ES-I3 (cell line): ENCODE measurements at regions not wholly inside any gene's neighbourhood (a gene's known extent, or its start where the extent isn't known, plus 50 kb on each side); places are given as distances from the start of the nearest gene placed in this dataset.

Experiments used
- H3K36me3 ChIP-seq: 2 replicates; pipeline ENCODE4 v1.6.1; 2013; ENCODE audit warnings: mild to moderate bottlenecking, low read length, control low read depth, moderate library complexity; ENCODE audit not compliant: insufficient read depth
- H3K4me1 ChIP-seq: 2 replicates; pipeline ENCODE4 v1.6.1; 2013; ENCODE audit warnings: mild to moderate bottlenecking, control low read depth, low read length; ENCODE audit not compliant: insufficient read depth
- H3K9ac ChIP-seq: 2 replicates; pipeline ENCODE4 v1.6.1; 2013; ENCODE audit warnings: low read depth, mild to moderate bottlenecking, low read length, moderate library complexity
- H3K9me3 ChIP-seq: 2 replicates; pipeline ENCODE4 v1.6.1; 2013; ENCODE audit warnings: mild to moderate bottlenecking, low read length, moderate library complexity; ENCODE audit not compliant: control insufficient read depth, insufficient read depth

- Histone ChIP-seq H3K9ac (no peak overlapping the region), H3K36me3 (no peaks in the 10 kb centered on the region), H3K9me3 (no peaks in the 10 kb centered on the region), H3K4me1 (no peaks in the 10 kb centered on the region)
These were observed 1794.0 kb downstream of the STIM2 start for GRCh38 chr4:28654618-28655017.

- Histone ChIP-seq H3K36me3 (no peaks in the 10 kb centered on the region), H3K4me1 (no peaks in the 10 kb centered on the region), H3K9me3 (no peaks in the 10 kb centered on the region), H3K9ac (no peak overlapping the region)
These were observed 1804.7 kb downstream of the STIM2 start for GRCh38 chr4:28665306-28665705.

GRCh38 chr4:28675582-28675981, 1814.9 kb downstream of the STIM2 start:
- peaks cover 1% of the 10 kb centered on the region for H3K4me1 ChIP-seq
- H3K36me3 ChIP-seq: no peaks in the 10 kb centered on the region
- no peak overlapping the region for H3K9ac ChIP-seq
- no peaks in the 10 kb centered on the region for H3K9me3 ChIP-seq

- Histone ChIP-seq H3K36me3 (no peaks in the 10 kb centered on the region), H3K9me3 (no peaks in the 10 kb centered on the region), H3K4me1 (peaks cover 15% of the 10 kb centered on the region), H3K9ac (no peak overlapping the region)
These were observed 1817.2 kb downstream of the STIM2 start for GRCh38 chr4:28677808-28678207.

- no peak overlapping the region for H3K9ac ChIP-seq
- no peaks in the 10 kb centered on the region for H3K36me3 ChIP-seq
- H3K4me1 ChIP-seq: peaks cover 24% of the 10 kb centered on the region
- no peaks in the 10 kb centered on the region for H3K9me3 ChIP-seq
These were observed 1822.2 kb downstream of the STIM2 start for GRCh38 chr4:28682847-28683246.

- Histone ChIP-seq H3K36me3 (no peaks in the 10 kb centered on the region), H3K9ac (no peak overlapping the region), H3K4me1 (peaks cover 13% of the 10 kb centered on the region), H3K9me3 (no peaks in the 10 kb centered on the region)
These were observed 1826.0 kb downstream of the STIM2 start for GRCh38 chr4:28686618-28687017.

- Histone ChIP-seq H3K9me3 (no peaks in the 10 kb centered on the region), H3K4me1 (no peaks in the 10 kb centered on the region), H3K36me3 (no peaks in the 10 kb centered on the region), H3K9ac (no peak overlapping the region)
These were observed 1830.2 kb downstream of the STIM2 start for GRCh38 chr4:28690890-28691289.

GRCh38 chr4:28702571-28702970, 1841.9 kb downstream of the STIM2 start:
- no peaks in the 10 kb centered on the region for H3K9me3 ChIP-seq
- no peak overlapping the region for H3K9ac ChIP-seq
- H3K4me1 ChIP-seq: peaks cover 2% of the 10 kb centered on the region; the same call in 1 of the 2 replicates
- no peaks in the 10 kb centered on the region for H3K36me3 ChIP-seq

- Histone ChIP-seq H3K36me3 (no peaks in the 10 kb centered on the region), H3K9ac (no peak overlapping the region), H3K9me3 (no peaks in the 10 kb centered on the region), H3K4me1 (peaks cover 2% of the 10 kb centered on the region; the same call in 1 of the 2 replicates)
These were observed 1849.2 kb downstream of the STIM2 start for GRCh38 chr4:28709891-28710290.

- H3K9me3 ChIP-seq: no peaks in the 10 kb centered on the region
- no peaks in the 10 kb centered on the region for H3K4me1 ChIP-seq
- H3K36me3 ChIP-seq: no peaks in the 10 kb centered on the region
- H3K9ac ChIP-seq: no peak overlapping the region
These were observed 1862.7 kb downstream of the STIM2 start for GRCh38 chr4:28723371-28723770.

GRCh38 chr4:28724239-28724638, 1863.6 kb downstream of the STIM2 start:
- Histone ChIP-seq H3K4me1 (no peaks in the 10 kb centered on the region), H3K9me3 (no peaks in the 10 kb centered on the region), H3K36me3 (no peaks in the 10 kb centered on the region), H3K9ac (no peak overlapping the region)

- no peaks in the 10 kb centered on the region for H3K9me3 ChIP-seq
These were observed 1869.7 kb downstream of the STIM2 start for GRCh38 chr4:28730304-28730703.

GRCh38 chr4:28744066-28744465, 1883.4 kb downstream of the STIM2 start:
- Histone ChIP-seq H3K9me3 (no peaks in the 10 kb centered on the region), H3K36me3 (no peaks in the 10 kb centered on the region), H3K9ac (no peak overlapping the region), H3K4me1 (no peaks in the 10 kb centered on the region)

More at GRCh38 chr4:28730304-28730703, 1869.7 kb downstream of the STIM2 start:
- Histone ChIP-seq H3K9ac (no peak overlapping the region), H3K36me3 (no peaks in the 10 kb centered on the region), H3K4me1 (no peaks in the 10 kb centered on the region)

- Histone ChIP-seq H3K4me1 (peaks cover 18% of the 10 kb centered on the region; the same call in 1 of the 2 replicates), H3K36me3 (no peaks in the 10 kb centered on the region), H3K9ac (no peak overlapping the region), H3K9me3 (no peaks in the 10 kb centered on the region)
These were observed 1893.7 kb downstream of the STIM2 start for GRCh38 chr4:28754376-28754775.

GRCh38 chr4:28755081-28755480, 1894.4 kb downstream of the STIM2 start:
- Histone ChIP-seq H3K36me3 (no peaks in the 10 kb centered on the region), H3K9ac (no peak overlapping the region; the same call in 1 of the 2 replicates), H3K4me1 (peaks cover 18% of the 10 kb centered on the region; the same call in 1 of the 2 replicates), H3K9me3 (no peaks in the 10 kb centered on the region)

- Histone ChIP-seq H3K36me3 (no peaks in the 10 kb centered on the region), H3K9me3 (no peaks in the 10 kb centered on the region), H3K4me1 (peaks cover 10% of the 10 kb centered on the region; the same call in 1 of the 2 replicates), H3K9ac (no peak overlapping the region)
These were observed 1898.4 kb downstream of the STIM2 start for GRCh38 chr4:28759064-28759463.
